ENCODE measurements at regions not wholly inside any gene's neighbourhood (a gene's known extent, or its start where the extent isn't known, plus 50 kb on each side); places are given as distances from the start of the nearest gene placed in this dataset.

DNA sequence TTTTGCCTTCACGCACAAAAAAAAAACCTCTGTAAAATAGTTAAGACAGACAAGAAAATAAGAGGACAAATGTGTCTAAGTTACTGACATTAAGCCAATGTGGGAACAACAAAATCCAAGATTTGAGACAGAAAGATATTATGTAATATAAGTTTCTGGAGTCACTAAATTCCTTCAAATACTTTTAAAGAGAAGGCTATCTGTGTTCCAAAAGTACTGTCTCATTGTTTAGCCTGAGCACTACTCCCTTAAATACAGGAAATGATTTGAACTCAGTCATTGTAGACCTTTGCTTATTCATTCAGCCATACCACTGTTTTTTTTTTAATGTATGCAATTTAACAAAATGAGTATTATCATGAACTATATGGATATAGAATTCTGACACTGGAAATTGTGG lies 82.7 kb upstream of the KITLG start:
- CTCF ChIA-PET = no interaction called here
- intact Hi-C loops (cut with micrococcal nuclease; ENCODE audit: unreplicated experiment) = no loop called here
- Mint-ChIP-seq H3K36me3 (ENCODE audit: insufficient read depth, unreplicated experiment) (no peaks in the 10 kb centered on the region), H3K4me3 (ENCODE audit: unreplicated experiment) (no peak overlapping the region), H3K27ac (ENCODE audit: unreplicated experiment) (no peak overlapping the region), H3K27me3 (ENCODE audit: insufficient read depth, unreplicated experiment) (no peaks in the 10 kb centered on the region), H3K9me3 (ENCODE audit: unreplicated experiment) (peaks cover 10% of the 10 kb centered on the region), H3K4me1 (ENCODE audit: low read depth, unreplicated experiment) (no peaks in the 10 kb centered on the region)
- Histone ChIP-seq H3K9me3 (no peaks in the 10 kb centered on the region), H3K4me1 (no peaks in the 10 kb centered on the region), H3K4me3 (ENCODE audit: low read depth, low read length) (no peak overlapping the region), H3K27me3 (replicated peaks; ENCODE audit: control insufficient read depth, insufficient read depth, low read length) (no peaks in the 10 kb centered on the region), H3K36me3 (ENCODE audit: control insufficient read depth, insufficient read depth, low read length) (no peaks in the 10 kb centered on the region)
- POLR2A ChIA-PET = no interaction called here
- no peak for DNase-seq
- TF ChIP-seq, protein P1, sequence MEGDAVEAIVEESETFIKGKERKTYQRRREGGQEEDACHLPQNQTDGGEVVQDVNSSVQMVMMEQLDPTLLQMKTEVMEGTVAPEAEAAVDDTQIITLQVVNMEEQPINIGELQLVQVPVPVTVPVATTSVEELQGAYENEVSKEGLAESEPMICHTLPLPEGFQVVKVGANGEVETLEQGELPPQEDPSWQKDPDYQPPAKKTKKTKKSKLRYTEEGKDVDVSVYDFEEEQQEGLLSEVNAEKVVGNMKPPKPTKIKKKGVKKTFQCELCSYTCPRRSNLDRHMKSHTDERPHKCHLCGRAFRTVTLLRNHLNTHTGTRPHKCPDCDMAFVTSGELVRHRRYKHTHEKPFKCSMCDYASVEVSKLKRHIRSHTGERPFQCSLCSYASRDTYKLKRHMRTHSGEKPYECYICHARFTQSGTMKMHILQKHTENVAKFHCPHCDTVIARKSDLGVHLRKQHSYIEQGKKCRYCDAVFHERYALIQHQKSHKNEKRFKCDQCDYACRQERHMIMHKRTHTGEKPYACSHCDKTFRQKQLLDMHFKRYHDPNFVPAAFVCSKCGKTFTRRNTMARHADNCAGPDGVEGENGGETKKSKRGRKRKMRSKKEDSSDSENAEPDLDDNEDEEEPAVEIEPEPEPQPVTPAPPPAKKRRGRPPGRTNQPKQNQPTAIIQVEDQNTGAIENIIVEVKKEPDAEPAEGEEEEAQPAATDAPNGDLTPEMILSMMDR (IDR thresholded peaks at IDR 0.05; ENCODE audit: insufficient read depth in 1 of 2, low read depth in 1 of 2, low read length in 1 of 2, severe bottlenecking in 1 of 2, unreplicated experiment in 1 of 2) = no peak
- no TSS peak for BruUV-seq (replicated peaks)

- H3K36me3 Mint-ChIP-seq (ENCODE audit: insufficient read depth, unreplicated experiment) = no peaks in the 10 kb centered on the region
- H3K4me1 Mint-ChIP-seq (ENCODE audit: low read depth, unreplicated experiment) = no peaks in the 10 kb centered on the region
- peaks cover 10% of the 10 kb centered on the region for H3K9me3 Mint-ChIP-seq (ENCODE audit: unreplicated experiment)
- TF ChIP-seq, protein P1 (IDR thresholded peaks at IDR 0.05; ENCODE audit: insufficient read depth in 1 of 2, low read depth in 1 of 2, low read length in 1 of 2, severe bottlenecking in 1 of 2, unreplicated experiment in 1 of 2) = no peak
- no peaks in the 10 kb centered on the region for H3K36me3 ChIP-seq (ENCODE audit: control insufficient read depth, insufficient read depth, low read length)
- no peak overlapping the region for H3K27ac Mint-ChIP-seq (ENCODE audit: unreplicated experiment)
- H3K4me3 ChIP-seq (ENCODE audit: low read depth, low read length) = no peak overlapping the region
- intact Hi-C loops (cut with micrococcal nuclease; ENCODE audit: unreplicated experiment) = no loop called here
- H3K27me3 ChIP-seq (replicated peaks; ENCODE audit: control insufficient read depth, insufficient read depth, low read length) = no peaks in the 10 kb centered on the region
- no peaks in the 10 kb centered on the region for H3K9me3 ChIP-seq
- H3K27me3 Mint-ChIP-seq (ENCODE audit: insufficient read depth, unreplicated experiment) = no peaks in the 10 kb centered on the region
- ChIA-PET CTCF (no interaction called here), POLR2A (no interaction called here)
- H3K4me1 ChIP-seq = no peaks in the 10 kb centered on the region
- H3K4me3 Mint-ChIP-seq (ENCODE audit: unreplicated experiment) = no peak overlapping the region
- no peak for DNase-seq
- BruUV-seq (replicated peaks) = no TSS peak
These were observed 81.8 kb upstream of the KITLG start for GRCh38 chr12:88662093-88662492.

DNA sequence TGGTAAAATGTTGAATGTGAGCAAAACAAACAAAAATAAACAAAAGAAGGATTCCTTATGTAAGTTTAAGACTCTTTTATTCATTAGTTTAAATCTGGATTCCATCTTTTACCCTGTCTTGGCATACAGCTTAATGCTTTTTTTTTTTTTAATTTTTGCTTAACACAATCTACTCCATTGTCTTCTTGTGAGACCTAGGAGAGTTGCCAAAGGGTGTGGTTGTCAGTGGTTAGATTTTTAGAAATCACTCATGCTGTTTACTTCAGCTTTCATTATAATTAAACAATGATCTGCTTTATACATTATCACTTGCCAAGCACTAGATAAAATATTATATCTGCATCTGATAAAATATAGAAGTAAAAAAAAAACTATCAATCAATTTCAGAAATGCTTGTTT lies 77.7 kb upstream of the KITLG start:
- TF ChIP-seq, protein P1 (IDR thresholded peaks at IDR 0.05; ENCODE audit: insufficient read depth in 1 of 2, low read depth in 1 of 2, low read length in 1 of 2, severe bottlenecking in 1 of 2, unreplicated experiment in 1 of 2) = no peak
- H3K36me3 Mint-ChIP-seq (ENCODE audit: insufficient read depth, unreplicated experiment) = no peaks in the 10 kb centered on the region
- no peaks in the 10 kb centered on the region for H3K36me3 ChIP-seq (ENCODE audit: control insufficient read depth, insufficient read depth, low read length)
- no peaks in the 10 kb centered on the region for H3K4me1 ChIP-seq
- no peak overlapping the region for H3K4me3 Mint-ChIP-seq (ENCODE audit: unreplicated experiment)
- H3K4me3 ChIP-seq (ENCODE audit: low read depth, low read length) = no peak overlapping the region
- POLR2A ChIA-PET = no interaction called here
- H3K27me3 ChIP-seq (replicated peaks; ENCODE audit: control insufficient read depth, insufficient read depth, low read length) = no peaks in the 10 kb centered on the region
- BruUV-seq (replicated peaks) = no TSS peak
- no peaks in the 10 kb centered on the region for H3K4me1 Mint-ChIP-seq (ENCODE audit: low read depth, unreplicated experiment)
- H3K9me3 Mint-ChIP-seq (ENCODE audit: unreplicated experiment) = no peaks in the 10 kb centered on the region
- no peaks in the 10 kb centered on the region for H3K27me3 Mint-ChIP-seq (ENCODE audit: insufficient read depth, unreplicated experiment)
- CTCF ChIA-PET = no interaction called here
- no peaks in the 10 kb centered on the region; the same call in 1 of the 2 replicates for H3K9me3 ChIP-seq
- H3K27ac Mint-ChIP-seq (ENCODE audit: unreplicated experiment) = no peak overlapping the region
- DNase-seq = no peak
- intact Hi-C loops (cut with micrococcal nuclease; ENCODE audit: unreplicated experiment) = no loop called here

Data from Caco-2 (cell line).